ENCODE measurements at regions not wholly inside any gene's neighbourhood (a gene's known extent, or its start where the extent isn't known, plus 50 kb on each side); places are given as distances from the start of the nearest gene placed in this dataset.

- no peak for DNase-seq (ENCODE audit: low read depth, low spot score)
Measured at GRCh38 chr5:57817001-57817453, 334.4 kb upstream of the ACTBL2 start.

GRCh38 chr5:57816108-57816507 is 333.5 kb upstream of the ACTBL2 start:
- DNase-seq (ENCODE audit: low read depth, low spot score) = no peak

- no peak for DNase-seq (ENCODE audit: low read depth, low spot score)
Measured at GRCh38 chr5:57805732-57806131, 323.1 kb upstream of the ACTBL2 start.

GRCh38 chr5:57805170-57805569 is 322.6 kb upstream of the ACTBL2 start:
- DNase-seq (ENCODE audit: low read depth, low spot score) = no peak

- DNase-seq (ENCODE audit: low read depth, low spot score) = no peak
Measured at GRCh38 chr5:57804505-57804904, 321.9 kb upstream of the ACTBL2 start.

GRCh38 chr5:57804007-57804444 is 321.4 kb upstream of the ACTBL2 start:
- DNase-seq (ENCODE audit: low read depth, low spot score) = no peak

GRCh38 chr5:57802131-57802530 is 319.5 kb upstream of the ACTBL2 start:
- DNase-seq (ENCODE audit: low read depth, low spot score) = no peak

GRCh38 chr5:57795203-57795602 is 312.6 kb upstream of the ACTBL2 start:
- no peak for DNase-seq (ENCODE audit: low read depth, low spot score)

- DNase-seq (ENCODE audit: low read depth, low spot score) = no peak
Measured at GRCh38 chr5:57791875-57792274, 309.3 kb upstream of the ACTBL2 start.

- no peak for DNase-seq (ENCODE audit: low read depth, low spot score)
Measured at GRCh38 chr5:57785946-57786345, 303.3 kb upstream of the ACTBL2 start.

GRCh38 chr5:57784121-57784520 is 301.5 kb upstream of the ACTBL2 start:
- DNase-seq (ENCODE audit: low read depth, low spot score) = no peak

- no peak for DNase-seq (ENCODE audit: low read depth, low spot score)
Measured at GRCh38 chr5:57783693-57784092, 301.1 kb upstream of the ACTBL2 start.

GRCh38 chr5:57780961-57781325 is 298.3 kb upstream of the ACTBL2 start:
- no peak for DNase-seq (ENCODE audit: low read depth, low spot score)

GRCh38 chr5:57780306-57780960 is 297.8 kb upstream of the ACTBL2 start:
- DNase-seq (ENCODE audit: low read depth, low spot score) = peak; percentile 60

GRCh38 chr5:57779383-57780223 is 297.0 kb upstream of the ACTBL2 start:
- DNase-seq (ENCODE audit: low read depth, low spot score) = peak; percentile 40

GRCh38 chr5:57778501-57779091 is 296.0 kb upstream of the ACTBL2 start:
- peak; percentile 37 for DNase-seq (ENCODE audit: low read depth, low spot score)

- no peak for DNase-seq (ENCODE audit: low read depth, low spot score)
Measured at GRCh38 chr5:57777174-57777581, 294.6 kb upstream of the ACTBL2 start.

- no peak for DNase-seq (ENCODE audit: low read depth, low spot score)
Measured at GRCh38 chr5:57776035-57776434, 293.4 kb upstream of the ACTBL2 start.

GRCh38 chr5:57774439-57774838 is 291.8 kb upstream of the ACTBL2 start:
- no peak for DNase-seq (ENCODE audit: low read depth, low spot score)

- DNase-seq (ENCODE audit: low read depth, low spot score) = no peak
Measured at GRCh38 chr5:57772512-57772911, 289.9 kb upstream of the ACTBL2 start.

- DNase-seq (ENCODE audit: low read depth, low spot score) = no peak
Measured at GRCh38 chr5:57770039-57770438, 287.4 kb upstream of the ACTBL2 start.

- DNase-seq (ENCODE audit: low read depth, low spot score) = no peak
Measured at GRCh38 chr5:57768745-57769144, 286.1 kb upstream of the ACTBL2 start.

Measured in pulmonary artery endothelial cell (primary cell).